ENCODE measurements at regions not wholly inside any gene's neighbourhood (a gene's known extent, or its start where the extent isn't known, plus 50 kb on each side); places are given as distances from the start of the nearest gene placed in this dataset.
A peak's percentile ranks its signal among the peaks of the same experiment; 100 is the strongest.

- no peaks in the 10 kb centered on the region for H3K36me3 ChIP-seq
- 100% methylated on average over 1 of the region's 1 CpG for WGBS
- DNase-seq (ENCODE audit: low spot score in 2 of 2): no peak
- H3K27ac ChIP-seq: no peak overlapping the region
- no peak overlapping the region for H3K4me3 ChIP-seq
- no peaks in the 10 kb centered on the region for H3K9me3 ChIP-seq
- no peak for TF ChIP-seq EP300 (IDR thresholded peaks at IDR 0.05)
- no peak for TF ChIP-seq POLR2A (IDR thresholded peaks at IDR 0.05)
- TF ChIP-seq CTCF (IDR thresholded peaks at IDR 0.05): no peak
- no peak for TF ChIP-seq POLR2AphosphoS5 (IDR thresholded peaks at IDR 0.05)
- no peaks in the 10 kb centered on the region for H3K27me3 ChIP-seq
- peaks cover 3% of the 10 kb centered on the region for H3K4me1 ChIP-seq
These were observed 104.4 kb upstream of the MPDZ start for GRCh38 chr9:13383855-13384254.

- Histone ChIP-seq H3K27me3 (no peaks in the 10 kb centered on the region), H3K4me3 (no peak overlapping the region), H3K27ac (peak overlapping the region; percentile 39), H3K4me1 (peaks cover 8% of the 10 kb centered on the region), H3K36me3 (no peaks in the 10 kb centered on the region), H3K9me3 (no peaks in the 10 kb centered on the region)
- TF ChIP-seq POLR2A (IDR thresholded peaks at IDR 0.05) (no peak), POLR2AphosphoS5 (IDR thresholded peaks at IDR 0.05) (no peak), EP300 (IDR thresholded peaks at IDR 0.05) (no peak)
- WGBS: 71% methylated on average over 1 of the region's 1 CpG
- DNase-seq (ENCODE audit: low spot score in 2 of 2): no peak
These were observed 103.7 kb upstream of the MPDZ start for GRCh38 chr9:13383216-13383615.

GRCh38 chr9:13382595-13382994 lies 103.1 kb upstream of the MPDZ start:
- H3K4me1 ChIP-seq: peaks cover 8% of the 10 kb centered on the region
- H3K4me3 ChIP-seq: no peak overlapping the region
- 70% methylated on average over 5 of the region's 5 CpGs for WGBS
- TF ChIP-seq POLR2AphosphoS5 (IDR thresholded peaks at IDR 0.05) (no peak), EP300 (IDR thresholded peaks at IDR 0.05) (no peak), POLR2A (IDR thresholded peaks at IDR 0.05) (no peak), CTCF (IDR thresholded peaks at IDR 0.05) (no peak)
- no peaks in the 10 kb centered on the region for H3K9me3 ChIP-seq
- H3K36me3 ChIP-seq: no peaks in the 10 kb centered on the region
- H3K27me3 ChIP-seq: no peaks in the 10 kb centered on the region
- peak overlapping the region; percentile 39 for H3K27ac ChIP-seq
- no peak for DNase-seq (ENCODE audit: low spot score in 2 of 2)

GRCh38 chr9:13380903-13381302 lies 101.4 kb upstream of the MPDZ start:
- WGBS: 88% methylated on average over 2 of the region's 3 CpGs
- Histone ChIP-seq H3K9me3 (no peaks in the 10 kb centered on the region), H3K4me1 (peaks cover 5% of the 10 kb centered on the region), H3K4me3 (no peak overlapping the region), H3K27ac (no peak overlapping the region), H3K36me3 (no peaks in the 10 kb centered on the region), H3K27me3 (no peaks in the 10 kb centered on the region)
- no peak for DNase-seq (ENCODE audit: low spot score in 2 of 2)
- TF ChIP-seq POLR2A (IDR thresholded peaks at IDR 0.05) (no peak), POLR2AphosphoS5 (IDR thresholded peaks at IDR 0.05) (no peak), CTCF (IDR thresholded peaks at IDR 0.05) (no peak), EP300 (IDR thresholded peaks at IDR 0.05) (no peak)

- H3K9me3 ChIP-seq: no peaks in the 10 kb centered on the region
- DNase-seq (ENCODE audit: low spot score in 2 of 2): no peak
- H3K4me1 ChIP-seq: peaks cover 5% of the 10 kb centered on the region
- H3K4me3 ChIP-seq: no peak overlapping the region
- no peak for TF ChIP-seq EP300 (IDR thresholded peaks at IDR 0.05)
- TF ChIP-seq CTCF (IDR thresholded peaks at IDR 0.05): no peak
- TF ChIP-seq POLR2A (IDR thresholded peaks at IDR 0.05): no peak
- TF ChIP-seq POLR2AphosphoS5 (IDR thresholded peaks at IDR 0.05): no peak
- 27% methylated on average over 2 of the region's 2 CpGs for WGBS
- no peaks in the 10 kb centered on the region for H3K36me3 ChIP-seq
- no peaks in the 10 kb centered on the region for H3K27me3 ChIP-seq
- H3K27ac ChIP-seq: no peak overlapping the region
These were observed 98.7 kb upstream of the MPDZ start for GRCh38 chr9:13378154-13378553.

All from suprapubic skin (tissue), 4 donors.